Hypothalamus (tissue), 51 donors: ENCODE measurements at regions not wholly inside any gene's neighbourhood (a gene's known extent, or its start where the extent isn't known, plus 50 kb on each side); places are given as distances from the start of the nearest gene placed in this dataset.

ENCODE experiments used
- DNase-seq, 51 donors: peaks; one replicate each; lab custom pipeline; 2025; lab: John Stamatoyannopoulos, UW

GRCh38 chr5:56596155-56596554, 219.2 kb upstream of the MAP3K1 start:
- no peak for DNase-seq

GRCh38 chr5:56595566-56595965, 219.8 kb upstream of the MAP3K1 start:
- DNase-seq = no peak

GRCh38 chr5:56594792-56595191, 220.6 kb upstream of the MAP3K1 start:
- DNase-seq = no peak

- no peak for DNase-seq
These were observed 224.3 kb upstream of the MAP3K1 start for GRCh38 chr5:56591081-56591480.

GRCh38 chr5:56589481-56589860, 225.9 kb upstream of the MAP3K1 start:
- DNase-seq = no peak

GRCh38 chr5:56588636-56589480, 226.5 kb upstream of the MAP3K1 start:
- DNase-seq = no peak

- no peak for DNase-seq
These were observed 227.2 kb upstream of the MAP3K1 start for GRCh38 chr5:56588131-56588487.

- no peak for DNase-seq
These were observed 227.8 kb upstream of the MAP3K1 start for GRCh38 chr5:56587381-56588130.

- no peak for DNase-seq
These were observed 229.2 kb upstream of the MAP3K1 start for GRCh38 chr5:56585999-56586691.

- DNase-seq = no peak
These were observed 229.9 kb upstream of the MAP3K1 start for GRCh38 chr5:56585461-56585860.

GRCh38 chr5:56581426-56581825, 233.9 kb upstream of the MAP3K1 start:
- no peak for DNase-seq

GRCh38 chr5:56580864-56581263, 234.5 kb upstream of the MAP3K1 start:
- no peak for DNase-seq

- DNase-seq = no peak
These were observed 239.5 kb upstream of the MAP3K1 start for GRCh38 chr5:56575821-56576220.

- DNase-seq = no peak
These were observed 240.6 kb upstream of the MAP3K1 start for GRCh38 chr5:56574778-56575177.

- DNase-seq = no peak
These were observed 245.8 kb upstream of the MAP3K1 start for GRCh38 chr5:56569566-56569965.

- DNase-seq = no peak
These were observed 246.3 kb upstream of the MAP3K1 start for GRCh38 chr5:56569076-56569475.

- no peak for DNase-seq
These were observed 248.1 kb upstream of the MAP3K1 start for GRCh38 chr5:56567278-56567677.

GRCh38 chr5:56566374-56567249, 248.7 kb upstream of the MAP3K1 start:
- DNase-seq = no peak

GRCh38 chr5:56565644-56566043, 249.7 kb upstream of the MAP3K1 start:
- peak in 1 of 51 donors; percentile 7 for DNase-seq

GRCh38 chr5:56565283-56565615, 250.1 kb upstream of the MAP3K1 start:
- no peak for DNase-seq
